ENCODE measurements at regions not wholly inside any gene's neighbourhood (a gene's known extent, or its start where the extent isn't known, plus 50 kb on each side); places are given as distances from the start of the nearest gene placed in this dataset.
"Not testable (repeated sequence)": the region's sequence is repeated elsewhere in the genome, so short reads cannot be mapped to it uniquely, and the experiment has no call there.

DNA sequence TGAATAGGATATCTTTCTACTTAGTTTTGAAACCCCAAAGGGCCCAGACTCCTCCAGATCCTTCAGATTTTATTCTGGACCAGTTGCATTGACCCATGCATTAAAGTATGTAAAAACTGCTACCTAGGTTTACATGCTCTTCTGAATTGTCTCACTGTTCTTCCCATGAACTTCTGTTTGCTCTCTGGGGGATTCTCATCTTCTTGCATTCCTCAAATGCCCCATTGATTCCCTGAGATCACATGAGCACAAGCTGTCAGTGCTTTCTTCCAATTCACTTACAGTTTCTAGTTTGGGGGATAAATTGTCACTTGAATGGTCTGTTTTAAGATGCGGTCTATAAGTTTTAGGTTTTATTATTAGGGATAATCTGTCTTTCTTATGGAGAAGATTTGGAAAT lies 188.9 kb upstream of the KIF2B start:
- no peak for DNase-seq (ENCODE audit: low spot score)

GRCh38 chr17:53631486-53631885 lies 191.2 kb upstream of the KIF2B start:
- DNase-seq (ENCODE audit: low spot score), result no peak

- DNase-seq (ENCODE audit: low spot score), result no peak
Observed at GRCh38 chr17:53630638-53631037, 192.1 kb upstream of the KIF2B start.

- no peak for DNase-seq (ENCODE audit: low spot score)
Observed at GRCh38 chr17:53630115-53630514, 192.6 kb upstream of the KIF2B start.

GRCh38 chr17:53629188-53629587 lies 193.5 kb upstream of the KIF2B start:
- no peak for DNase-seq (ENCODE audit: low spot score)

- DNase-seq (ENCODE audit: low spot score), result no peak
Observed at GRCh38 chr17:53628011-53628410, 194.7 kb upstream of the KIF2B start.

- no peak for DNase-seq (ENCODE audit: low spot score)
Observed at GRCh38 chr17:53627511-53627910, 195.2 kb upstream of the KIF2B start.

- DNase-seq (ENCODE audit: low spot score), result no peak
Observed at GRCh38 chr17:53626286-53626685, 196.4 kb upstream of the KIF2B start.

GRCh38 chr17:53619025-53619424 lies 203.7 kb upstream of the KIF2B start:
- no peak for DNase-seq (ENCODE audit: low spot score)

GRCh38 chr17:53608208-53608607 lies 214.5 kb upstream of the KIF2B start:
- not testable (repeated sequence) for DNase-seq (ENCODE audit: low spot score)

DNA sequence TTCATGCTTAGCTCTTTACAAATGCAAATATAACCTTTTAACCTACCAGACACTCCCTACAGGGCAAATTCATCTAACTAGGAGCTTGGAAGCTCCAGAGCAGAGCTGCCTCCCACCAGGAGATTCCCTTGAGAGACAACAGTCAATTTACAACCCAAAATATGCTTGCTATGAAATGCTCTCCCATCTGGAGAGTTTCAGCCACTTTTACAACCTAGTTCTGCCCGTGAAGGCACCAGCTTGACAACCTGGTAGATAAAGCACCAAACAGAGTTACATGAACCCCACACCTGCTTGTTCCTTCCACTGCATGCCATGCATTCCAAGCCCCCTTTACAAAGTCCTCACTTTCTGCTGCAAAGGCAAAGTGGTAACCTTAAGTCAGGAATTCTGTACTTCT lies 215.3 kb upstream of the KIF2B start:
- DNase-seq (ENCODE audit: low spot score), result no peak

GRCh38 chr17:53588317-53588716 lies 234.4 kb upstream of the KIF2B start:
- no peak for DNase-seq (ENCODE audit: low spot score)

- DNase-seq (ENCODE audit: low spot score), result no peak
Observed at GRCh38 chr17:53574038-53574437, 248.7 kb upstream of the KIF2B start.

- no peak for DNase-seq (ENCODE audit: low spot score)
Observed at GRCh38 chr17:53571342-53571741, 251.4 kb upstream of the KIF2B start.

DNA sequence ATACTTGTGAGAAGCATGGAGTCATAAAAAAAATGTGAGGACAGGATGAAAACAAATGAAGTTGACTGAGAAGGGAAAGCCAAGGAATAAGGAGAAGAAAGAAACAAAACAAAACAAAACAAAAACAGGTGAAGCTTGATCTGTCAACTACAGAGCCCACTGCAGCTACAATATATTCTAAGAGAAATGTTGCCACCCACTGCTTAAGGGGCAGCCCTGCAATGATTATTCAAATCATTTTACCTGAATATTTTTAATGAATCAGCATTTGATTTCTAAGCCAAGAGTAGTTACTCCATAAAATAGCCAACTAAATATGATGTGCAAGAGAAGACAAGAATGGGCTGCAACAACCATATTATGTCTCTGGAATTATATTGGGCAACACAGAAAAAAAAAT lies 252.0 kb upstream of the KIF2B start:
- no peak for DNase-seq (ENCODE audit: low spot score)

GRCh38 chr17:53560953-53561352 lies 261.8 kb upstream of the KIF2B start:
- no peak for DNase-seq (ENCODE audit: low spot score)

DNA sequence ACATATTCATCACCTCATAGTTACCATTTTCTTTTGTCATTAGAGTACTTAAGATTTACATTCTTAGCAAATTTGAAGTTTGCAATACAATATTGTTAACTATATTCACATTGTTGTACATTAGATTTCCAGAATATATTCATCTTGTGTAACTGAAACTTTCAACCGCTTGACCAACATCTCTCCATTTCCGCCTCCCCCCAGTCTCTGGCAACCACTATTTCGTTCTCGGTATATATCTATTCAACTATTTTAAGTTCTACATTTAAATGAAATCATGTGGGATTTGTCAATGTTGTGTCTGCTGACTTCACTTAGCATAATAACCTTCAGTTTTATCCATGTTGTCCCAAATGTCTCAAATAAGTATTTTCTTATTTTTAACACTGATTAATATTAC lies 274.5 kb upstream of the KIF2B start:
- no peak for DNase-seq (ENCODE audit: low spot score)

- DNase-seq (ENCODE audit: low spot score), result no peak
Observed at GRCh38 chr17:53543472-53543871, 279.3 kb upstream of the KIF2B start.

GRCh38 chr17:53538129-53538617 lies 284.6 kb upstream of the KIF2B start:
- DNase-seq (ENCODE audit: low spot score), result no peak

GRCh38 chr17:53527473-53527872 lies 295.3 kb upstream of the KIF2B start:
- DNase-seq (ENCODE audit: low spot score), result no peak

- no peak for DNase-seq (ENCODE audit: low spot score)
Observed at GRCh38 chr17:53525590-53525989, 297.1 kb upstream of the KIF2B start.

DNA sequence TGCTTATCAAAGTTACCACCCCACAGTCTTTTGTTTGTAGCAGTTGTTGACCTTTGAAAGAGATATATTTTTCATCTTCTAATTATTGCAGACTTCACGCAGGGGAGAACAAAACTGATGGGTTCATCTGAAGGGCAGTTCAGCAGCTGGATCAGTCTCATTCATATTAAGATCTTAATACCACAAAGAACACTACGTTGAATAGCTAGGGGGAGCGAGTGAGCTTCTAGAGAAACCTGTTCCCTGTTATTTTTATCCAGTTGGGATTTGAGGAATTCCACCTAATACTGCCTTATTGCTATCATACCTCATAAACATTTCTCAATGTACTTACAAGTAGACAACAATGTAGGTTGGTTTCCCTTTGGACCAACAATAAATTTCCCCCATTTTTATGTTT lies 306.1 kb upstream of the KIF2B start:
- DNase-seq (ENCODE audit: low spot score), result no peak

- DNase-seq (ENCODE audit: low spot score), result no peak
Observed at GRCh38 chr17:53499277-53499676, 323.4 kb upstream of the KIF2B start.

DNA sequence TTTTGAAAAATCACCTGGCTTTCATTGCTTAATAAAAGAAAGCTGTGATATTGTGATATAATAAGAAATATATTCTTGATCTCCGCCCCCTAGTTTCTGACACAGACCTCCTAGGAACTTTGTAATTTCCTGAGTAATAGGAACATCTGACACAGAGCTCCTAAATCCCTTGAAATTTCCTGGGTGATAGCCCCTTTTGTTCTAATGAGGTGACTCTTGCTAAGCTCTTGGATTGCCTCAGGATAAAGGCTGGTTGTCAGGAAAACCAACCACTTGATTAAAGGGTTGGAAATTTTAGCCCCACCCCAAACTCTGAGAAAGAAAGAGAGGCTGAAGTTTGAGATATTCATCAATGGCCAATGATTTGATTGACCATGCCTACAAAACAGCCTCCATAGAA lies 326.4 kb upstream of the KIF2B start:
- DNase-seq (ENCODE audit: low spot score), result no peak

GRCh38 chr17:53492532-53492931 lies 330.2 kb upstream of the KIF2B start:
- DNase-seq (ENCODE audit: low spot score), result no peak

Measured in mucosa of gallbladder (tissue), 1 donor.